ENCODE measurements at regions not wholly inside any gene's neighbourhood (a gene's known extent, or its start where the extent isn't known, plus 50 kb on each side); places are given as distances from the start of the nearest gene placed in this dataset.

DNA sequence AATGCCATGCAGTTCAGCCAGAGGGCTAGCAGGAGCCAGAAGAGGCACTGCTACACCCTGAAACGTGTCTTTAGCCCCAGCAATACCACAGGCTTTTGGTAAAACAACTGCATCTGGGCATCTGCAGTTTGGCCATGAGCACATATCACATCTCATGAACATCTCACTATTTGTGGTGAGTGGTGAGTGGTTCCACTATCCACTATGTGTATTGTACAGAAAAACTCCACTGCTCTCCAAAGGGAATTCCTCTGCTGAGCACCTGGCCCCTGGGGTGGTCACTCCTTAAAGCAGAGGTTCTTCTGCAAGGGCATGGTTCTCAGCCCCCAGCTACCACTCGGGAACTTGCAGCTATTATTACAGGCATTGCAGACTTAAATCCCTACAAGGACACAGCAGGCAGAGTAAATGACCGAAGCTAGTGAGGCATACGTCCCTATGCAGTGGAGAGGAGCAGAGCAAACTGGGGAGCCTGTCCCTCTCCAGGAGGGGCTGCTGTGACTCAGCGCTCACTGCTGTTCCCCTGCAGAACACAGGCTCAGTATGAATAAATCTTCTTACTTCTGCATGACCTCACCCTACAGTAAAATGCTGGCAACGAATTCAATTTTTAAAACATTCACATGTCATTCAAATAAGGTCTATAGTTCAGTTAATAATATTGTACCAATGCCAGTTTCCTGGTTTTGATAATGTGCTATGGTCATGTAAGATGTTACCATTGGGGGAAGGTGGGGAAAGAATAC, 332.4 kb upstream of the ZNF507 start:
- DNase-seq, result no peak

DNA sequence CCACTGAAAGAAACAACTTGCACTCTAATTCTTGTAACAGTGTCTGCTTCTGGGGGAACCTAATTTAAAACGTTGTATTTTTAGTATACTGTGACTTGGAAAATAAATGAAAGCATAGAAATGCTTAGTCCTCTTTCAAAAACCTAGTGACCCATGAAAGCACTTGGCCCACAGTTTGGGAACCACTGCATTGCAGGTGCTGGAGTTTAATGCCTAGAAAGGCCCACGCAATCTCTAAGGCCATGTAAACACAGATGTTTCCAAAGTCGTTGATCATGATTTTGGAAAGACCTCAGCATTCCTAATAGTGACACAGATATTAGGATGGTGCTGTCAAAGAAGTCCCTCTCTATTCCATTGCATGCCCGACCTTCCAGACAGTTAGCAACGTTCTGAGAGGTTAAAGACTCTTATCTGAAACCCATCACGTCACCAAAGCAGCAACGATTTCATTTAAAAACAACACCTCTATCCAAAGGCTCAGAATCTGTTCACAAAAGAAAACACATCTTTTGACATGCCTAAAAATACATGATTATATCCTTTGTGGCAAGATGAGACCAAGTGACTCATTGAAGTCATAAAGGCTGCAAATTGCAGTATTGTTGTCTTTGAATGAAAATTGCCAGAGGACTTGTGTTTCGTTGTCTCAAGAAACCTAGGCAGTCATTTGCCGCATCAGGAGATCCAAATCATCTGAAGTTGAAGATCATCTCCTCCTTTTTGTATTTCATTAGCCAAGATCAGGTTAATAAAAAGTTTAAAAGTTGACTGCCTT, 328.0 kb upstream of the ZNF507 start:
- DNase-seq, result no peak

DNA sequence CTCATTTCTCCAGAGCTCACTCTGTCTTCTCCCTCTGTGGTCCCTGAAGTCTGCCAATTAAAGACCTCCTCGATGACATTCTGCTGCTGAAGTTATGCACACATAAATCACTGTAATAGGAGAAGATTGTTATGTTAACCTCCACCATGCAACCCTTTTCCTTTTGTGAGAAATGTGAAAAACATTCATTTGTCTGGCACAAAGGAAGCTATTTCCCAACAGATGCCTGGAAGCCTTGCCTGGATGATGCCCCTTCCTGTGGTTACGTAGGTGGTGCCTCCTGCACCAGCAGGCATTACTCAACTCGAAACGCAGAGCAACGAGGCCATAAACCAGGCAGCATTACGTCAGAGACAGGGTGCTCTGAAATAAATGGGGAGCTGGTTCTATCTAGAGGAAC, 327.4 kb upstream of the ZNF507 start:
- no peak for DNase-seq

DNA sequence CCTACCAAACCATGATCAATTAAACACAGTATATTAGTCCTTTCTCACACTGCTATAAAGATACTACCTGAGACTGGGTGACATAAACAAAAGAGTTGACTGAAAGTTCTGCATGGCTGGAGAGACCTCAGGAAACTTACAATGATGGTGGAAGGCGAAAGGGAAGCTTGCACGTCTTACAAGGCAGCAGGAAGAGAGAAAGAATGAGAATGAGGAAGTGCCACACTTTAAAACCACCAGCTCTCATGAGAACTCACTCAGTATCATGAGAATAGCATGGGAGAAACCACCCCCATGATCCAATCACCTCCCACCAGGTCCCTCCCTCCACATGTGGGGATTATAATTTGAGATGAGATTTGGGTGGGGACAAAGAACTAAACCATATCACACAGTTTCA, 324.9 kb upstream of the ZNF507 start:
- DNase-seq, result no peak

DNA sequence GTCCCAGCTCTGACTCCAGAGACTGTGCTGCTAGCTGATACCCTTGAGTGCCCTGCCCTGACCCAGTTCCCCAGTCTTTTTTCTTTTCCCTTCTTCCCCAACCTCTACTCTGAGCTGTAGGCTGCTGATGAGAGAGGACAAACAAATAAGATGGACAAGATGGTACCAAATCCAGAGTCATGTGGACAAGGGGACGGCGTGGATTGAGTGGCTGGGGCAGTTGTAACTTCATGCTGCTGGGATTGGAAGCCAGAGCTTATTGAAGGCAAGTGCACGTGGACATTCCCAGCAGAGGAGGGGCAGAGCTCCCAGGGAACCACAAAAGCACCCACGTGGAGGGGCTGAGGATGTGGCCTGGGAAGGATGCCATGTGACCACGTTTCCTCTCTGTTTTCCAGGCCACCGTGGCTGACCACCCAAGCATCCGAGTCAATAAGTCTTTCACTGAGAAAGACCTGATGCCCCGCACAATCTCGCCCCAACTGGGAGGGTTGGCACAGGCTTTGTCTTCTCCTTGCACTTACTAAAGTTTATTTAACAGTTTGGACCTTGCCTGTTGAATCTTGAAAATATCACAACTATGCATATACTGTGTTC, 323.3 kb upstream of the ZNF507 start:
- DNase-seq, result no peak

DNA sequence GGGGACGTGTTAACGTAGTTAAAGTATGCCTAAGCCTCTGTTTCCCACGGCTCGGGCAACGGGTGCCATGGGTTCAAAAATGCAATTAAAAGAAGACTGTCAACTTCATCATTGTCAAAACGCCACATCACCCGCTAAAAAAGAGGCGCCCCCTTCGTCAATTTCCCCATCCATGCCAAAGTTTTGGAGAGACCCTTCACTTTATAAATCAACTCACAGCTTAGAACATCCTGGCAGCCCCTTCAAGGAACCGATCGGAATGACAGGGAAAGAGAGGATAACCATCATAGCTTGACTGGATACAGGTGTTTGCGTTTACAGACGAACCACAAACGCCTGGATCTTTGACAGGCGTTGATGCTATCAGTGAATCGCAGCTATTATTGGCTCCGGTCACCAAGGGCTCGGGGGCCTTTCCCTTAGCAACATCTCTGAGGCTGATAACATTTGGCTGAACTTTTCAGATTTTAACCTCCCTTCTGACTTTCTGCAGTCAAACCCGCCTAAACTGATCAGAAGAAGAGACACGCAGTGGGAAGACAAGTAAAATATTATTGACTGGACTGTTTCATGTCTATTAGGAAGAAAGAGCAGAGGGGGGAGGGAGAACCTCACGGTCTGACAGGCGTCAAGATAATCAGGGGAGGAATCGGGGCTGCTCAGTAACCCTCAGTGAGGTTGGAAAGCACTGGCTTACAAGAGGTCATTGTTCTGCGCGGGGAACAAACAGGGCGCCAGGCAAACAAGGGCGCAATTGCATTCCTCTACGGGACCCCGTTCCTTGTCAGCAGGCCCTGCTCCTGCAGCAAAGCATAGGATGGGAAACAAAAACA, 322.5 kb upstream of the ZNF507 start:
- no peak for DNase-seq

DNA sequence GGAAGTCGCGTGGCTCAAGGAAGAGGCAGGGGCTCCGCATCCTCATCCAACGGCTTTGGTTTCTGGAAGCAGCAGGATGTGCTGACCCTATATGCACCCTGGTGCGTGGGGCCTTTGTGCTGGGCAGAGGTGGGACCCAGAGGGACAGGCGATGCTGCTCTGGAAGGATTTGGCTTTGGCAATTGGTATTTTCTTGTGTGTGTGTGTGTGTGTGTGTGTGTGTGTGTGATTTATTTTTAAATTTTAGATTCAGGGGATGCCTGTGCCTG, 321.9 kb upstream of the ZNF507 start:
- no peak for DNase-seq

DNA sequence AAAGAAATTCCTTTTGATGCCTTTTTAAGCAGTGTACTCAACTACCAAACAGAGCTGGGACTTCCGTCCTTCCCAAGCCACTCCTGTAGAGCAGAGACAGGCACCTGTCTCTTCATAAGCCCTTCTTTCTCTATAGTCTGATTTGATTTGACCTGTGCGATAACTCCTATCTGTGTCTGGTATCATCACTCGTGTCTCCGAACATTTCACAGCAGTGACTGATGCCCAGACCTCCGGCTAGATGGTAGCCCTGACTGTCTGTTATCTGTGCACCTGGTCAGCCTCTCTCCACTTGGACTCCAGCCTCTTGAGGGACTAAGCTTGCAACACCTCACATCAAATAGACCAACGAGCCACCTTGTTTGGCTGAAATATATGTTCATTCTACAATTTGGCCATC, 316.2 kb upstream of the ZNF507 start:
- DNase-seq, result no peak

DNA sequence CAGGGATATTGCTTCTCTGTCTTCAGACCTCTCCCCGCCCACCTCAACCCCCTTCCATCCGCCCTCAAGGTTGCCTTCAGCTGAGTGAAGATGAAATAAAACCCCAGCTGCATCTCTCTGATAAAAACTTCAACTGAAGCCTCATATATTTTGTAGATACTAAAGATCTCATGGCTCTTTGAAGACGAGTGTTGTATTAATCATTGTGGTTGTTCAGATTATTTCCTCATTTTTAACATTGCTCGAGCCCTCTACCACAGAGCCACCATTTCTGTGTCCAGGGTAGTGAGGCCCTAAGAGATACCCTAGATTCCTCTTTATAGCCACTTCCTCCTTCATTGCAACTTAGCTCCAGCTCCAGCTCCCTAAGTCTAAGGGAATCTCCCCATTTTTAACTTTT, 312.8 kb upstream of the ZNF507 start:
- no peak for DNase-seq

DNA sequence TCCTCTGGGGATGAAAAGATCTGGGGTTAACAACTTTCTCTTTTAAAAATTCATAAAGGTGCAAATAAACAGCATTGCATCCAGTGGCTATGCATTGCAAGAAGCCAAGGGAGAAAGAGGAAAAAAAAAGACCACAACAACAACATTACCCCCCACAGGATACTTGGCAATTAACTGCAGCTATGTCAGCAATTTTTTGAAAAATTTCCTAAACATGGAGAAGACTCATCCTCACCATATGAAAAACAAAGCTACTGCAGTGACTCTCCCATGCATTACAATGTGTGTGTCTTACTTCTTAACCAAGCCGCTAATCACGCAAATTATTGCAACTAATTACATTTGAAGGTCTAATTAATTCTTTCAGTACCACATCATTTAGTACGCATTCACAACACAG, 309.8 kb upstream of the ZNF507 start:
- no peak for DNase-seq

DNA sequence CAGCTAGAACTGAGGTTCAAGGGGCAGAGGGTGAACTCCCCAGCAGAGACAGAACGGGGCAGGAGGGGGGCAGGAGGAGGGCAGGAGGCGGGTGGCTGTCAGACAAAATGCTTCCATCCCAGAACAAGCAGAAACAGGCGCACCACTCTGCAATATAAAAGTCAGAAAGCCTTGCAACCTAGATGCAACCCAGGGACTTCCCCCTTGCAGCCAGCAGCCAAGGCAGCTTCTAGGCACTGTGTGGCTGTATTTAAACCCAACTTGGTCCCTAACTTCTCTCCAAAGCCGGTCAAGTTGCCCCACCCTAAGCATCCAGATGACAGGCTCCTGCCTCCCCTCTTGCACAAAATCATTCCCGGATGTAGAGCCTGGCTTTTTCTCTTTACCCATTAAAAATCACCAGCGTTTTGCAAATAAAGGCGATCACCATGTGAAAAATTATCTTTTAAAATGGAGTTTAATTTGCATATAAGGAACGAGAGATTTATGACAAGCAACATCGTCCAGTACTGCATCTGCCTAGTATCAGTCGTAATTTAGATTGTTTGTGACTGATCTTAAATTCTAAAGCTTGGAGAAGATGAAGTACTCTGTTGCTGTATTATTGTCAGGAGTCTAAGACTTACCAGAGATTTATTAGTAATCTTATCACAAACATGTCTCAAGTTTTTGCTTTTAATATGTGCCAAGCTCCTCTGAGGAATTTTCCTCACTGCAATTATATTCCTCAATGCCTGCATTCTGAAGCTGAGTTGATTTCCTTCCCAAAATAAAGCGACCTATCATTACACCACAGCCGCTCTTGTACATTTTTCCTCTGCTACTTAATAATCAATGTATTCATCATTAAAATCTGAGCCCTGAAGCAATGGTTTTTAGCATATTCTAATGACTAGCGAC, 307.1 kb upstream of the ZNF507 start:
- no peak for DNase-seq

DNA sequence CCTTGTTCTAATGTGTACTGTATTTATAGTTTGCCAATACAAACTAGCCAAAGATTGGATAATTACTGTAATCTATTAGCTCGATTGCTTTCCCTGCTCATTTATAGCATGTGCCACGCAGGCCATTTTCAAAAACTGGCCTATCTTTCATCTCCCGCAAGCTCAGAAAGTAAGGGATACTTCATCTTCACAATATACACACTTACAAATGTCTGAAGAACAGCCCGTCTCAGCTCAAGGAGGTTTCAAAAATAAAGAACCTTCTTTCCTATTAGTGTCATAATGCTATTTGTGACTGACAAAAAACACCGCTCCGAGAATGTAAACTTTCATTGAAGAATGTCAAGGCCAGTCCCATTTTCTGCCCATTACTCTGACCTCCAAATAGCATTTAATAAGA, 306.4 kb upstream of the ZNF507 start:
- no peak for DNase-seq

DNA sequence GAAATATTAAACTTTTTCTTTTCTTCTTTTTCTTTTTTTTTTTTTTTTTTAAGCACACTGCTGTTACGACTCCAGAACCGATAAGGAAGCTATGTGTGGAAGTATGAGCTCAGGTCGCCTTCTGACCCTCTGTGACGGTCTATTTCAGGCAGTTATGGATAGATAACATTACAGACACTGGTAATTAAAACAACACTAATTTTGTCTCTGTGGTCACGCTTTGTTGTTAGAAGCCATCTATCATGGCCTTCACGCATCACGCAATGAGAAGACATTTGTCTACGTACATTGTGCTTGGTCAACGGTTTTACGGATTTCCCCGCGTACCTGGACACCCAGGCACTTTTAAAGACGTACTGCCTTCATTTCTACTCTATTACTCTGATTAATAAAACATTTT, 306.0 kb upstream of the ZNF507 start:
- DNase-seq, result no peak

DNA sequence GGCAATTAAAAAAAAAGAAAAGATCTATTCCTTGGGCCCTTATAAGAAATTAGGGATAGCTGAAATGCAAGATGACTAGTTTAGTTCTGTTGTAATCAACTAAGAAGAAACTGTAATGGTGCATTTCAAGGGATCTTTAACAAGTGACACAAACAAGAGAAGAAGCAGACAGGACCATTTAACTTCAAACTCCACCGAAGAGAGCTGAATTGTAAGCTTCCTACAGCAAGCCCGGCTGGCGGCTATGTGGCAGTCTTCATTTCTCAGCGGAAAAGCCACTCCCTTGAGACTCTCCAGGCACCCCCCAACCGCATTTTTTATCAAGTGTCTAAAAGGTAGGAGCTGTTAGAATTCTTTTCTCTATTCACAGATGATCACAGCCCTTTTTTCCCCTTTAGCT, 305.2 kb upstream of the ZNF507 start:
- no peak for DNase-seq

DNA sequence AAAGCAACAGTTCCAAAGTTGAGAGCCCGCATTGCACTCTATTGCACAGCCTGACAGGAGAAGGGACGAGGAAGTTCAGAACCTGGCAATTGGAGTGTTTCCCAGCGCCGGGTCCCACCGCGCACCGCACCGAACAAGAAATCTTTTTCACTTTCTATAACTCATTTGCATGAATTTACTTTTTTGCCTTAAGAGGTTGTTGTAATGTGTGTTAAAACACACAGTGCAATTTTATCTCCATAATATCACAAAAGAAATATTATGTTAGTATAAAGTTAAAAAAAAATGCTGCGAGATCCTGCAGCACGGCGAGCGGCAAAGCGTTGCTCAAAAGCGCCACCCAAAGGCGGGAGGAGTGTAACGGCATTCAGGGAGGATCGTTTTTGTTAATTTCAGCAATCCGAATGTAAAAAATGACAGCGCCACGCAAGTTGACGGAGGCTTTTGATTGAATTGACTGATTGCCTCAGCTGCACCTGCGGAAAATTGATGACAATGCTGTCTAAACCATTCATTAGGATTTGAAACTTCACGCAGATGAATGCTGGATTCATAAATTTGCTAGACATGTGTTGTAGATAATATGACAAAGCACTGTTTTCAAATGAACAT, 303.6 kb upstream of the ZNF507 start:
- no peak for DNase-seq

DNA sequence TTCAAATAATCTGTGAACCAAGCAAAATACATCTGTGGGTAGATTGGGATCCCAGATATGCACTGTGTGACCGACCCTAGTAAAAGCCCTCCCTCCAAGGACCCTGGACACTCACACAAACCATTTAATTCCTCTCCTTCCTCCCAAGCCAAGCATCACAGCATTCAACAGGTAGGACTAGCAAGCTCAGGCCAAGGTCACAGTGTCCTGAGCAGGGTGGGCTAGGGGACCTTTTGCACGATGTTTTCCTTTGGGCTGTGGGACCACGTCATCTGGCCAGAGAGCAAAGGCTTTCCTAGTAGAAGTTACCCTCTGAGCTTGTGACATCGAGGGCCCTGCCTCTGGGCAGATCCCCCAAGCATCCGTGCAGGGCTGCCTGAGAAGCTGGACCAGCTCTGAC, 297.6 kb upstream of the ZNF507 start:
- no peak for DNase-seq

DNA sequence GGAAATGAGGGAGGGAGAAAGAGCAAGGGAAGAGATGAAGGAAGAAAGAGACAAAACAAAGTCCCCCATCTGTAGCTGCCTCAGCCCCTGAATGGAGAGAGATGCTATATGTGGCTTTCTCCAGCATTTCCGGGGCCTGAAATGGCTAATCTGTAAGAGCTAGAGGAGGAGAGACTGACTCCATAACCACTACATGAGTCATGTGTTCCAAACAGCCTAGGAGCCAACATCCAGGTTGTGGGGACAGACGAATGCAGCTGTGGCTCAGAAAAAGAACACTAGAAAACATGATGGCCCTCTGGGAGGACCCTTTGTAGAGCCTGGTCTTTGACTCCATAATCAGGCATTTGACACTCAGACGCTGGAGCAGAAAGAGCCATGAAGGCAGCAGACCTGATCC, 292.0 kb upstream of the ZNF507 start:
- no peak for DNase-seq

DNA sequence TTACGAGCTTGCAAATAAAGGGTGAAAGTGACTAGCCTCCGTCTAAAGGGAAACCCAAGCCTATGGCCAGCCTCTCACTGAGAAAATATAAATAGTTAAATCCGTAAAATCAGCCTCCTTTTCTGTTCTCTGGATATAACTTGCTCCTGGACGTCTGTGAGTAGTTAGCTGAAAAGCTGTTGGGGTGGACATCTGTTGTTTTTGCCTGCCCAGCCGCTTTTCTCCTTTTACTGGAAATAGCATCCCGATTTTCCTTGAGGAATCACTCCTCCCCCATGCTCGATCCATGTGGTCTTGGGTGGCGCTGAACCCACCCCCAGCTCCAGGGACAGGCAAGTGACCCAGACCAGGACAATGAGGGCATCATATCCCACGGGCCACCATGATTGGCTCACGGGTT, 291.5 kb upstream of the ZNF507 start:
- no peak for DNase-seq

DNA sequence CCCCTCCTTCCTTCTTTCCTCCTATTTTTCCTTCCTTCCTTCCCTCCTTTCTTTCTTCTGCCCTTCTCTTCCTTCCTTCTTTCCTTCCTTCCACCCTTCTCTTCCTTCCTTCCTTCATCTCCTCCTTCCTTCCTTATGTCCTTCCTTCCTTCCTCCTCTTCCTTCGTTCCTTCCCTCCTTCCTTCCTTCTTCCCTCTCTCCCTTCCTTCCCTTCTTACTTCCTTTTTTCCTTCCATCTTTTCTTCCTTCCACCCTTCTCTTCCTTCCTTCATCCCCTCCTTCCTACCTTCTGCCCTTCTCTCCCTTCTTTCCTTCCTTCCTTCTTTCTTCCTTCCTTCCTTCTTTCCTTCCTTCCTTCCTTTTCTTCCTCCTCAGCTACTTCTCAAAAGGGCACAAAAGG, 287.3 kb upstream of the ZNF507 start:
- DNase-seq, result no peak

DNA sequence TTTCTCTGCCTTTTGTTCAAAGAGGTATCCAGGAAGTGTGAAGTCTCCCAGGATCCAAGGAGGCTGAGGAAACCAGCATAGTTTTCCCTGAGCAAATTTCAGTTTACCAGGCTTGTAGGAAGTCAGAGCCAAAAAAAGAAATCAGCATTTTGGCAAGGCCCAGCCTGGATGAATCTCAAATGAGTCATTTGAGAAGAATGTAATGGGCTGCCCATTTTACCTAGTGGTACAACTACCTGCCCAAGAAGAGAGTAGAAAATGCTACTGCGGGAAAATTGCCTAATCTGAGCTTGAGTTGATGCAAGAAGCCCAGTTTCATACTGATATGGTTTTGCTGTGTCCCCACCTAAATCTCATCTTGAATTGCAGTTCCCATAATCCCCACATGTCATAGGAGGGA, 284.1 kb upstream of the ZNF507 start:
- DNase-seq, result no peak

DNA sequence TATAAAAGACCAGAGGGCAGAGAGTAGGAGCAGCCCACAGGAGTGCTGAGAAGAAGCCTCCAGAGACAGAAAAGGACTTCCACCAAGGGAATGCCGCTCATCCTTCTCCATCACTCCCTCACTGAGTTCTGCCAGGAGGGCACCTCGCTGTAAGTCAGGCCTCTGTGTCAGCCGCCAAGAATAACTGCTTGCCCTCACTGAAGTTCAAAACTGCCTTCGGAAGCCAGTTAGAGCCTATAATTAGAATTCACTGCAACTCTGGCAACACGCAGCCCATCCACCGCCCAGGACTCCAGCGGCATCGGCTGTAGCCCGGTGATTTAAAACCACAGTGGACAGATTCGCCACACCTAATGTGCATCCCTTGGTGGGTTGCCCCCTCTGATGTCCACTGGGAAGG, 281.8 kb upstream of the ZNF507 start:
- DNase-seq, result no peak

DNA sequence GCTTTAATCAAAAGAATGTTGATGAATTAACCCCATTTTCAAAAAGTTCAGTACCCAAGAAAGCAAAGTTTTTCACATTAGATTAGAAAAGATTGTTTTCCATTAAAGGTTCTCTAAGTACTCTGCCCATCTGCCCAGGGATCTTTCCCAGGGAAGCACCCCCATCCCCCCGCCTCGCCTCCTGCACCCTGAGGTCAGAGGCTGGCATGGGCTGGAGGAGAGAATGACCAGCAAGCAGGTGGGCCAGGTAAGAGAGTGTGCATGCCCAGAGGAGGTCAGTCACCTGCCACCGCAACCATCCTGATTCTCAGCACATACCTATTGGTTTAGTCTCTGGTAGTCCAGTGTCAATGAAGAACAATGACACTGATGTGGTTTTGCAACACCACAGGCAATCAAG, 279.4 kb upstream of the ZNF507 start:
- no peak for DNase-seq

Data from activated effector memory CD4-positive, alpha-beta T cell treated with Interleukin-2 at 50 U/mL for 16 hours (primary cell).